NCI-H524 (cell line): ENCODE measurements at regions not wholly inside any gene's neighbourhood (a gene's known extent, or its start where the extent isn't known, plus 50 kb on each side); places are given as distances from the start of the nearest gene placed in this dataset.

Experiments
- DNase-seq, 2 experiments: peaks; one replicate each; lab custom pipeline; 2025; lab: John Stamatoyannopoulos, UW

DNA sequence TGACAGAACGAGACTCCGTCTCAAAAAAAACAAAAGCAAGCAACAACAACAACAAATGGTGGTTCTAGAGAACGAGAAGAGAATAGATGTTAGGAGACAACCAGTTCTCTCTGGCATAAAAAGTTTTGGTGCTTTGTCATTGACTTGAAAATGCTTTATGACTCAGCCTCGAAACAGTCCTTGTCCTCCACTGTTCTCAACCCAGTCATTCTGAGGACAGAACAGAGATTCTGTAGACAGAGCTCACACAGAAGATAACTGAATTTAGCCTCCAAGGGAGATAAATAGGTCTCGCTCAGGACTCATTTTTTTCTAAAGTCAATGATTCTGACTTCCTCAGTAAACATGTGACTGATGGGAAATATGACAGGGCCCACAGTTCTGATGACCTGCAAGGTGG is 76.0 kb upstream of the FSTL4 start:
- no peak for DNase-seq

DNA sequence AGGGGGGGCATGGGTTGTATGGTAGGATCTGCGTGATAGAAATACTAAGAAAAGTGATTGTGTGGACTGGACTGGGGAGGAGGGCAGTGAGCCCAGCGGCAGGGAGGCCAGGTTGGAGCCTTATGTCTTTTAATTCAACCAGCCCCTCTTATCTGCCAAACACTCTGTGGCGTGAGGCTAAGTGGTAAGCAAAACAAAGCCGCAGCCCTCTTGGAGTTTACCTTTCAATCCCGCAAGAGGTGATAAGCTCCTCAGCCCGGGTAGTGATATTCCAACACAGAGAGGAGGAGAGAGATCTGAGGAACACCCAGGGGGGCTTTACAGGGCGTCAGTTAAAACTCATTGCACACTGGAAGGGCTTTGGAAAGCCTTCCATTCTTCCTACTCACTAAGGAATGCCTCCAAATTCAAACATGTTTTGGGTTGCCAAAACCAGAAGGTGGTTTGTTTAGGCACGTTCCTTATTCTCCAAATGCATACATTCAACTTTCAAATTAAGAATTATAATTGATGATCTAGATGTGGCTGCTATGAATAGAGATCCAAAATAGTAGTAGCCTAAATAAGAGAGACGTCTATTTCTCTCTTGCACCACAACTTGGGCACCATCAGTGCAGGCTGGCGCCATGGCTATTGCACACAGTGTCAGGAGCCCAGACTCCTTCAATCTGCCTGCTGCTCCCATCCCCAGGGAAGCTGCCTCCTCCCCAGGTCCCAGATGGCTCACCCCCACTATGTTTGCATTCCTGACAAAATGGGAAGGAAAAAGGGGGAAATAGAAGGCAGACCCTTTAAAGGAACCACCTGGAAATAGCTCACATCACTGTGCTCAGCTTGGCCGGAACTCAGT is 75.1 kb upstream of the FSTL4 start:
- no peak for DNase-seq

DNA sequence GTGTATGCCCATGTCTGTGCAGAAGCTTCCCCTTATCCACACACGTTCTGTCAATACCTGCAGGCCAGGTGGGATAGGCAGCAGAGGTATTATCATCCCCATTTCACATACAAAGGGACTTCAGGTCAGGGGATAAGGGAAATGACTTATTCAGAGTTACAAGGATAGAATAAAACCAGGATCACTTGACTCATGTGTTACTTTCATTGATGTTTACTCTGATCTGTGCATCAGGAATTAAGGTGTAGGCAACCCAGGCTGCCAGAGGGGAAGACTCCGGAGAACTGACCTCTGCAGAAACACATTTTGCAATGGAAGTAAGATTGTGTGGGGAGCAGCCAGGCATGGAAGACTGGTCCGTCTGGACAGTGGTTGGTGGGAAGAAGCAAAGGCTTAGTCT is 74.2 kb upstream of the FSTL4 start:
- DNase-seq = no peak

DNA sequence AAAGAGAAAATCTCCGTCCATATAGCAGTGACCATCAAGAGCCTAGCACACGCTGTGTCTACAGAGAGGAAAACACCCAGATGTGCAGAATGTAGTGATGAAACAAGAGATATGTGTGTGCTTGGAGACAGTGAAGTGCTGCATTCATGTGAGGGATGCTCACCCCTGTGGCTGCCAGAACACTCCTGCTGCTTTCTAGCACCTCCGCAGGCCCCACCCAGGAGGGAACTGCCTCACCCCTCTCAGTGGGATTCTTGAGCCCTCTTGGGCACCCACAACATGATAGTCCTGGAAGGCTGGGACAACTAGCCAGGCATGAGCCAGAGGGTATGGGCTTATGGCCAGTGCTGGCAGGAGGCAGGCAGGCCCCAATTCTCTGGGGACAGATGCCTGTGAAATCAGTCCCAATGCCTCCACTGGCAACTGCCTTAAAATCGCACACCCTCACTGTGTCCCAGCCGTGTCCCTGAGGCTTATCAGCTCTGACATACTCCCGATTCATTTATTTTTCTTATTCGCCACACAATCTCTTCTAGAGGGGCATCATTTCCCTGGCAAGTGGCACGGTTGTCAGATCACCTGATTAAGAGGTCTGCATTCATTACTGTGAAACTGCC is 73.2 kb upstream of the FSTL4 start:
- DNase-seq = peak in 1 of 2 experiments; percentile 15

DNA sequence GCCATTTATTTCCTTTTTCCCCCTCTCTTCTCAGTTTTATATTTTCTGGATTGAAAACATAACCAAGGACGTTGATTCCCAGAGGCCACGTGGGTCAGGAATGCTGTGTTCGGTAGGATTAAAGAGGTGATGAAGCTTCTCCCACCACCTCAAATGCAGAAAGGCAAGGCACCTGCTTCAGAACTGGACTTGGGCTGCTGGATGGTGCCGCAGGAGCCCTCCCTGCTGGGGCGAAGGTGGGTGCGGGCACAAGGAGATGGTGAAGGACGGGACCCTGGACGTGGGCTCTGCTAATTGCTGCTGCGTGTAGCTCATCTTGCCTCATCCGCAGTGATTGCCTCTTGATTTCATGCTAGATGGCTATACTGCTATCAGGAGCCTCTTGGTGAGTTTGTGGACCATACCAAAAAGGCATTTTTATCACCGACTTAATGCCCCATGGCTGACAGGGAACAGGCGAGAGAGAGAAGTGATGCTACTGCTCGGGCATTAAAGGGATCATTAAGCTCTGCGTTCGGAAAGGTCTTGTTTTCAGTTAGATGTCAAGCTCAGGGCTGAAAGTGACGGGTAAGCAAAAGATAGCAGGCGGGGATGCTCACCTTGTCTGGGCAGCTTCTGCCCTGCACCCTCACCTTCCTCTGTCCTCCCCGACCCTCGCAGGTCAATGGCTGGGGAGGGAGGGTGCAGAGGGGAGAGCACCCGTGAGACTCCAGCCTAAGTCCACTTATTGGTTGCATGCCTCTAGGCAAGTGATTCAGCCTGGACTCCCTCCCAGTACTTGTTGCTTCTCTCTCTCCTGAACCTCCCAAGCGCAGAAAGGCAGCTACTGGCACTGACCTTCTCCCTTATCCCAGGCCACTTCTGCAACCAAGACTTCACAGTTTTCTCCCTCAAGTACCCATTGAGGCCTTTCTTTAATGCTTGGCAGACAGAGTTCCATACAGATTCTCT is 71.6 kb upstream of the FSTL4 start:
- DNase-seq = no peak

DNA sequence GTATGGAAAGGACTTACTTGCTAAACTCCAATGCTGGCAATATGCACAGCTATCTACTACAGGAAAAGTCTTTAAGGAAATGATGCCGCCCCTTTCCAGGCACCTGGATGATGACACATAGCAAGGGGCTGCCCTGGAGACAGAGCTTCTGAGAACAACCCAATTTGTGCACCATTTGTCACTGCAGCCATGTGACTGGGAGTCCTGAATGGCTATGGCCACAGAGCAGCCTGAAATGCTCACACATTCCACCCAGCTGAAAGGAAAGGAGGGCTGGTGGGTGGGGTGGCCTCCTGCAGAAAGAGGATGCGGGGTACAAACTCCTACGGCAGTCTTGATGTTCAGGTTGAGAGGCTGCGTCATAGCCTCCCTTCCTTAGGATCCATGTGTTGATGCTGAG is 70.1 kb upstream of the FSTL4 start:
- no peak for DNase-seq

DNA sequence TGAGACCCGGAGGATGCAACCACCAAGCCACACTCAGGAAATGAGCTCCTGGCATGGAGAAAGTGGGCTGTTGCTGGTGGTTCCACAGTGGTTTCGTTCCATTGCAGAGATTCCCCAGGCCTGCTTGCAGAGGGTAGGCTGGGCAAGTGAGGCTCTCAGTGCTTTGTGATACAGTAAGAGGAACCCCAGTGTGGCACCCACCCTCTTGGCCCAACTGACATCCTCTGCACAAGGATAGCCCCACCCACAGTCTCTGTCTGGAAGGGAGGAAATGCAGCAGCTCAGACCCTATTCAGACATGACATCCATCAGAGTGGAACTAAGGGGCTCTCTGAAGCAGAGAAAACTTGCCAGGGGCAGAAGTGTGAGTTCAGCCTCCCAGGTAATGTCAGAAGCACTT is 69.6 kb upstream of the FSTL4 start:
- DNase-seq = no peak

DNA sequence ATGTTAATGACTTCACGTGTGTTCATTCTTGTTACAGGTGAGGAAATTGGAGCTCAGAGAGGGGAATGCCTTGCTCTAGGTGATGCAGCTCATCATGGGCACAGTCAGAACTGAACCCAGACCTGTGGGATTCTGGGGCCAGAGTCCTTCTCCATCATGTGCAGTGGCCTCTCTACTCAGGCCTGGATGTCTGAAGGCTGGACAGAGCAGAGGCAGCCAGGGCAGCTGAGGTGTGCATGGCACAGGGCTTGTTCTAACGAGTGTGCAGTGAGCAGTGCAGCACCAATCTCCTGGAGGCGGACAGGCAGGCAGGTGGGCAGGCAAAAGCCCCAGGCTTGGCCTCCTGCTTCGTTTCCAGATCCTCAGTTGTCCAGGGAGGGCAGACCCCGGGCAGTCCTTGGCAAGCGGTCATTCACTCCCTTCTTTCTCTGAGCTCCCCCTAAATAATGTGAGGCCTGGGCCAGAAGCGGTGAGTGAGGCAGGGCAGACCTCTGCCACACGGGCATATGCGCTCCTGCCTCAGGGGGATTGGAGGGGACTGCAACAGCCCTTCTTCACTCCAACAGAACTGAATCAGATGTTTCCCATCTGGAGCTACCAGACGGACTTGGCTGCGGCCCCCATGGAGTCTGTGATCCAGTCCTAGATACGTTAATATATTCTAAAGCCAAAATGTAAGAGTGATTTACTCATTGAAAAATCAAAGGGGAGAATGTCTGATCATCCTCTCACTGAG is 68.7 kb upstream of the FSTL4 start:
- DNase-seq = peak; percentile 62 to 82

DNA sequence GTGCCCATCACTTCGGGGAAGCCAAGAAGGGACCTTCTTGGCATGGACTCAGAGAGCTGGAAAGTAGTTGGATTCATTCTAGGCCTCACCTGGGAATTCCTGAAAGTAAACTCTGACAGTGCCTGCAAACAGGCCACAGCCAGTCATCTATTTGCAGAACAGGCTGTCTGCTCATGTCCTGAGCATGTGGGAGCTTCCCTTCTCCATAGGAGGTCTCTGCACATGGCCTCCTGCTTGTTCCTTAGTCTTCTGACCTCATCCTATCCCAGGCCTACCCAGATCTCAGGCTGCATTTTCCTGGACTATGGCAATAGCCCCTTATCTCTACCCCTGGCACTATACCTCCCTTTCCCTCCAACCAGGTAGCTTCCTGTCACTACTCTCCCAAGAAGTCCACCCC is 67.2 kb upstream of the FSTL4 start:
- no peak for DNase-seq

DNA sequence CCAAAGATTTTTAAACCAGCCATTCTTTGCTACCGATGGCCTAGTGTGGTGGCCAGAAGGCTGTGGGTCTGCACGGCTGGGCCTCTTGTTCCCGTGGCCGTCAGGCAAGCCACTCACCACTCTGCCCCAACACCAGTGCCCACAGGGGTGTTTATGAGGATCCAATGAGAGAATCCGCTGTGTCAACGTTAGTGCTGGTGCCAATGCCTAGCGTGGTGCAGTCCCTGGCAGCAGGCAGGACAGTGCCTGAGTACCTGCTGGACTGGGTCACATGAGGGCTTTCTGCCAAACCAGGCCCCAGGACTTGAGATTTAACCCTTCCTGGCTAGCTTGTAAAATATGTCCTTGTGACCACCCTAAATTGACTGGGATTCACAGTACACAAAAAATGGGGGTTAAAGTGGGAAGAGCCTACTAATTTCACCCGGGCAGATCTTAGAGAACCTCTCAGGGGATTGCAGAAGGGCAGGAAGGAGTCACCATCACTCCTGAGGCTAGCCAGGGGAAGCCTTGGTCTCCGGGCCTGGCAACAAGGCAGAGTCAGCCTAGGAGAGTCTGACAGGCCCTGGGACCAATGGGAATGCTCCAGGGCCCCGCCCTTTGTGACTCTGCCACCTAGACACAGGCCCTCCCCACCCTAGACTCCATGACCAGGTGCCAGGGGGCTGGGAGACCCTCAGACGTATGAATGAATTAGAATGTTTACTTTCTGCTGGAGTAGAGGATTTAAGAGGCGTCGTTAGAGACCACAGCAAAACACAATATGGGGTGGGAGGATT is 63.2 kb upstream of the FSTL4 start:
- no peak for DNase-seq

DNA sequence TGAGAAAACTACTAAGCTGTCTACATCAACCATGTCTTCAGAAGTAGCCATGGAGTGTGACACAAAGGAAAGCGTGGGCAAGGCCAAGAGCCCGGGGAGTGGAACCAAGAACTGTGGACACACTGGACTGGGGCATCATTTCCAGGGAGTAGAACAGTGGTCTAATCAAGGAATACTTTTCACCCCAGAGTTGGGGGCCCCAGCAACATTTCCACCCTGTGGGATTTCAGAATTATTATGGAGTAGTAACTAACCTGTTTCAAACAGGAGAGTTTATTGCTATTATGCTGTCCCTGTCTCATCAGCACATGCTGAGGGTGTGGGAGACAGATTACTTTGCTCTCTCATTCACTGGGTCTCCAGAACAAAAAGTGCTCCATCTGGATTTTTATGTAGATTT is 58.0 kb upstream of the FSTL4 start:
- DNase-seq = no peak

DNA sequence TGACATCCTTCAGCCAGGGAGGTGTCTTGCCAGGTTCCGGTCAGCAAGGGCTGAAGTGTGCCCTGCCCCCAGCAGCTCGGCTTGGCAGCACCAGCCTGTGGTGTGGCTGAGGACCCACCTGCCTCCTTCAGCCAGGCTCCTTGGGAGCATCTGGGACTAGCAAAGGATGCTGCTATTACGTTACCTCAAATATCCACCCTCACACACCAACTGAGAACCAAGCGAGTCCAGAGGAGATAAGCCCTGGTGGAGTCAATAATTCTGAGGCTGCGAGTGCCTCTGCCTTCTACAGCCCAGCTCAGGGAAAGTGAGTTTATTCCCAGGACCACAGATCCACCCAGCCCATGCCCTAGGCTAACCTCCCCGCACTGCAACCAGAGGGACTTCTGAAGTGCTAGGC is 57.1 kb upstream of the FSTL4 start:
- no peak for DNase-seq

DNA sequence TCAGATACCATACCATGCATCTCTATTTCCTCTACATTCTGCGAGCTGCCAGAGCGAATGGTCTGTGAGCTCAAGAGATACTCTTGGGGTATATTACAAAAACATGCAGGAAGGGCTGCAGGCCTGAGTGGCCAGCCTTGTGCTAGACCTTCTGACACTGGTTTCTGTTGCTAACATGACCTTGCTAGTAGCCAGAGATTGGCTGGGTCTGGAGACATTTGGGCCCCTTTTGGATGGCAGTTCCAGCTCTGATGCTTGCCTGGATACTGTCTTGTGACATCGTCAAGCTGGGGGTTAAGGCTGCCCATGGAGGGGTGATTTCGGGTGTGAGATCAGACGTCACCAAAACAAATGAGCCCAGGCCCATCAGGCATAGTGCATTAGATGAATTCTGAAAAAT is 56.1 kb upstream of the FSTL4 start:
- no peak for DNase-seq

DNA sequence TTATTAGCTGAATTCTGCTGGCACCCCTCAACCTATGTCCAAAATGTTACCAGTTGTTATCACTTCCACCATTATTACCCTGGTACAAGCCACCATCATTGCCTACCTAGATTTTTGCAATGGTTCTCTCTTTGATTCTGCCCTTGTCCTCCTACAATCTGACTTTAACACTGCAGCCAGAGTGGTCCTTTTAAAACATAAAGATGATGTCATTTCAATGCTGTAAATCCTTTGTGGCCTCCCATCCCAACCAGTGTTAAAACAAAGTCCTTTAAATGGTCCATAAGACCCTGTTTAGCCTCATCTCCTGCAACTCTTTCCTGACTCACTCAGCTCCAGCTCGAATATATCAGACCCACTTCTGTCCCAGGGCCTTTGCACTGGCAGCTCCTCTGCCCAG is 54.9 kb upstream of the FSTL4 start:
- no peak for DNase-seq

DNA sequence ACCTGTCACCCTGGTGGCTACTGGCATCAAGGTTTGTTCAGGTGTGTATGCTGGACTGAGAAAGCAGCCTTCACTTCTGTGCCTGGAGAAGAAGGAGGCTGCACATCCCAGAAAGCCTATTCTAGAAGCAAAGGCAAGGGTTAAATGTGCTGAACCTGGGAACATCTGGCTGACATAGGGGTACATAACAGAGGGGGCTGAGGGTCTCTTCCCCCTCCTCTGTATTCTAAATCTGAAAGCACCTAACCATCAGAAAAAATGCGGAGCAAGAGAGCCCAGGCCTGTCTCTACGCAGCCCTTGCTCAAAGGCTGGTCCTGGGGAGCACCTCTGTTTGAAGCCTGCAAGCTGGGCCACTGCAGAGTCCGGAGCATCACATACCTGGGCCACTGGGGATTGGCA is 53.2 kb upstream of the FSTL4 start:
- no peak for DNase-seq

DNA sequence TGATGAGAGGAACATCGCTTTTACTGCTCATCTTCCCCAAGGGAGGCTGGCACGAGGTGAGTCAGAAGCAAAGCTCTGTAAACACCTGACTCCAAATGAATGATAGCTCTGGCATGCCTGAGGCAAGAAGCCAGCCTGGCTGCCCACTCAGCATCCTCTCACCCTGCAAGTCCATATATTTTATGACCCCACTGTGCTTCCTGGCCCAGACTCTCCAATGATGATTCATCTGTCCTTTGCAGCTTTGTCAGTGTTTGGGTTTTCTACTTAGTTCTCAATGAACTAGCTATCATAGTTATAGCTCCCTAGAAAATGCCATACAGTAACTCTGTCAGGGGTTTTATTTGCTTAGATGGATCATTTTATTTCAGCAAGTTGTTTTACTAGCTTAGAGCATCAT is 52.1 kb upstream of the FSTL4 start:
- DNase-seq = no peak

DNA sequence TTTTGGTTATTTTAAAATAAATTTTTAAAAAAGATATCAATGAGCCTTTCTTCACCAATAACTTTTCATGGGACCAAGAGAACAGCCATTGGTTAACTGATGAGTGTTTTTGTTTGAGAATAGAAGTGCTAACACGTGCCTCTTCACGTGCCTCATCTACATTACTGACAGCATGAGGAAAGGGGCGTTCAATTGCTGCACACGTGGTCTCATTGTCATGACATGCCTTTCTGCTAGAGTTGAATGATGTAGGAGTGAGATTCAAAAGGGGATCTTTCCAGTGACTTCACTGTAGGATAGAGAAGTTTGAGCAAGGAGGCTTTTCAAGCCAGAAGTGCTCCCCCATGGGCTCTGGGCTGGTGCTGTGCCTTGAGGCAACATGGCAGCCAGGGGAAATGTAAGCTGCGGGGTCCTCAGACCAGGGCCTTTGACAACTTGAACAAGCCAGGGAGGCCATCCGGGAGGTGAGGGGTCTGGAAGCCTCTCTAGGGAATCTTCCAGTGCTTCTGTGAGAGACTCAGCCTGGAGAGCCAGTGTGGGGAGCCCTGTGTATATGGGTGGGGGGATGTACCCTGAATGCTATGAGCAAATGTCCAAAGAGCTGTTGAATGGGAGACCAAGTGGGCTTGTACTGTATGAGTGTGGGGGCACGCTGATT is 51.2 kb upstream of the FSTL4 start:
- no peak for DNase-seq

DNA sequence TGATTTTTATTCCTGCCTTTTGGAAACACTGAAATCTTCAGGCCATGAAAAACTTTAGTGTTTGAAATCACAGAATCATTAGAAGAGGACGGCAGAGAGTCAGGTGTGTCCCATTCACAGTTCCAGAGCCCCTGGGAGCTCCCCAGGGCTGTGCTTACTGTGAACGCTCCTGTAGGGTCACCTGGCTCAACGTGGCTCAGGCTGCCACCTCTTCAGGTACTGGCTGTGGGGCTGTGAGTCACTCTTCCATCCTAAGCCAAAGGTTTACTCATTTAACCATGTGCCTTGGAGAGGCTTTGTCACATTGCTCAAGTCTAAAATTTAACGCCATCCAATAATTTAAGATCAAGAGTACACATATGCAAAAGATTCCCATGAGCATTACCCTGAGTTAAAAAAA is 50.2 kb upstream of the FSTL4 start:
- DNase-seq = no peak
